ENCODE measurements at regions not wholly inside any gene's neighbourhood (a gene's known extent, or its start where the extent isn't known, plus 50 kb on each side); places are given as distances from the start of the nearest gene placed in this dataset.

DNA sequence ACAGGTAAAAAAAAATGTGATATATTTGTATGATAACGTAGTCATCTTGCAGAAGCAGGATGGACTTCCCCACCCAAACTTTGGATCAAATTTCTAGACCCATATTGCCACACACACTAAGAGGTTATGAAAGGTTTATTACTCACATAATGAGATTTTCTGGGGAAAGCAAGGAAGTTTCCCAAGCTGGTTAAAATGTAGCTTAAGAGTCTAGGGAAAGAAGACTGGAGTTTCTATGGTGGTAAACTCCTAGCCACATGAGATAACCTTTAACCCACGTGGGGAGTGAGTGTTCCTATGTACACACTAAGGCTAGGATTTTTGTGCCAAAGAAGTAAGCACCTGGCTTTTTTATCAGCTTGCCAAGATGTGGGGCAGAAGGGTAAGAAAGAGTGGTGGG is 335.7 kb upstream of the UBE2E3 start:
- TF ChIP-seq, protein P1, sequence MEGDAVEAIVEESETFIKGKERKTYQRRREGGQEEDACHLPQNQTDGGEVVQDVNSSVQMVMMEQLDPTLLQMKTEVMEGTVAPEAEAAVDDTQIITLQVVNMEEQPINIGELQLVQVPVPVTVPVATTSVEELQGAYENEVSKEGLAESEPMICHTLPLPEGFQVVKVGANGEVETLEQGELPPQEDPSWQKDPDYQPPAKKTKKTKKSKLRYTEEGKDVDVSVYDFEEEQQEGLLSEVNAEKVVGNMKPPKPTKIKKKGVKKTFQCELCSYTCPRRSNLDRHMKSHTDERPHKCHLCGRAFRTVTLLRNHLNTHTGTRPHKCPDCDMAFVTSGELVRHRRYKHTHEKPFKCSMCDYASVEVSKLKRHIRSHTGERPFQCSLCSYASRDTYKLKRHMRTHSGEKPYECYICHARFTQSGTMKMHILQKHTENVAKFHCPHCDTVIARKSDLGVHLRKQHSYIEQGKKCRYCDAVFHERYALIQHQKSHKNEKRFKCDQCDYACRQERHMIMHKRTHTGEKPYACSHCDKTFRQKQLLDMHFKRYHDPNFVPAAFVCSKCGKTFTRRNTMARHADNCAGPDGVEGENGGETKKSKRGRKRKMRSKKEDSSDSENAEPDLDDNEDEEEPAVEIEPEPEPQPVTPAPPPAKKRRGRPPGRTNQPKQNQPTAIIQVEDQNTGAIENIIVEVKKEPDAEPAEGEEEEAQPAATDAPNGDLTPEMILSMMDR (IDR thresholded peaks at IDR 0.05): no peak
- no peak for TF ChIP-seq POLR2A (IDR thresholded peaks at IDR 0.05)
